Adrenal gland (tissue), 9 donors: ENCODE measurements at regions not wholly inside any gene's neighbourhood (a gene's known extent, or its start where the extent isn't known, plus 50 kb on each side); places are given as distances from the start of the nearest gene placed in this dataset.

Experiments used
- DNase-seq, 7 donors: peaks; one replicate each; pipeline ENCODE4 v3.0.0-alpha.2; 2019 to 2020
- H3K27ac ChIP-seq, 5 donors: fragments of 200-600 bp; sonication (generic) in 4 of 5; 1 replicate in 3 of 5; 2 replicates in 2 of 5; pipeline versions ENCODE4 v1.5.1 to v1.8.0; 2016 to 2020; ENCODE audit warnings: mild to moderate bottlenecking in 1 of 5
- H3K27me3 ChIP-seq: fragments of 200-600 bp; 2 replicates; pipeline ENCODE4 v1.8.0; 2021
- H3K36me3 ChIP-seq, 2 donors: fragments of 200-600 bp; replicated peaks in 1 of 2; 1 replicate in 1 of 2; 2 replicates in 1 of 2; pipeline versions ENCODE4 v1.5.1 to v1.8.0; 2018 to 2022
- H3K4me1 ChIP-seq, 2 donors: fragments of 200-600 bp; replicated peaks in 1 of 2; 1 replicate in 1 of 2; 2 replicates in 1 of 2; pipeline versions ENCODE4 v1.5.1 to v1.8.0; 2018 to 2021
- H3K4me3 ChIP-seq, 4 donors: fragments of 200-600 bp; sonication (generic) in 3 of 4; one replicate each; pipeline ENCODE4 v1.5.1; 2016 to 2018
- H3K9me3 ChIP-seq, 3 donors: fragments of 200-600 bp; sonication (generic) in 1 of 3; replicated peaks in 1 of 3; 1 replicate in 2 of 3; 2 replicates in 1 of 3; pipeline versions ENCODE4 v1.5.1 to v1.8.0; 2016 to 2021
- CTCF ChIP-seq, 6 experiments: fragments of 450-650 bp in 4 of 6; fragments of 200-600 bp in 2 of 6; sonication (generic) in 1 of 6; IDR thresholded peaks; 1 replicate in 5 of 6; 2 replicates in 1 of 6; pipeline versions ENCODE4 v1.5.1 to v1.8.0; 2016 to 2021; ENCODE audit warnings: antibody characterized with exemption in 6 of 6, mild to moderate bottlenecking in 2 of 6, moderate library complexity in 1 of 6
- POLR2A ChIP-seq, 2 donors: fragments of 450-650 bp; IDR thresholded peaks; one replicate each; pipeline ENCODE4 v1.6.1; 2017; ENCODE audit warnings: antibody characterized with exemption in 2 of 2, mild to moderate bottlenecking in 2 of 2, moderate library complexity in 1 of 2
- WGBS, 4 donors: extraction: QIAGEN DNeasy Blood & Tissue Kit in 2 of 4; methylation state at CpG; one replicate each; pipeline versions ENCODE4 v1.1.5 to v1.1.7; 2013 to 2017; 5-methylcytosine and 5-hydroxymethylcytosine counted together
- intact Hi-C, 2 donors: fragments of 100-400 bp; cut with DNase I; formaldehyde crosslinking; loops; one replicate each; pipeline versions ENCODE4 v1.14.1 to v1.15.0; 2022 to 2023
- donor health status: healthy with polysubstance abuse.
- donor health status: Bipolar disorder and iron deficiency.
- donor health status: DM: yes; HTN: yes; CAD: no.
- donor health status: DM: no; HTN: no; CAD: no.
- donor health status: DM: no; HTN: no; CAD: no.

- Histone ChIP-seq H3K4me1 (no peaks in the 10 kb centered on the region), H3K27me3 (no peaks in the 10 kb centered on the region), H3K9me3 (no peaks in the 10 kb centered on the region), H3K4me3 (no peak overlapping the region), H3K36me3 (no peaks in the 10 kb centered on the region), H3K27ac (no peak overlapping the region)
- intact Hi-C loops, result no loop called here
- TF ChIP-seq CTCF (IDR thresholded peaks at IDR 0.05) (no peak), POLR2A (IDR thresholded peaks at IDR 0.05) (no peak)
- WGBS, 4 donors, result 87 to 98% (median 94%) methylated on average over 1 of the region's 1 CpG
- DNase-seq, result no peak
These were observed 675.2 kb upstream of the GCFC2 start for GRCh38 chr2:76385943-76386342.

- no peak overlapping the region for H3K4me3 ChIP-seq
- intact Hi-C loops, result no loop called here
- H3K4me1 ChIP-seq, result no peaks in the 10 kb centered on the region
- H3K9me3 ChIP-seq, result no peaks in the 10 kb centered on the region
- no peak overlapping the region for H3K27ac ChIP-seq
- TF ChIP-seq CTCF (IDR thresholded peaks at IDR 0.05) (no peak), POLR2A (IDR thresholded peaks at IDR 0.05) (no peak)
- H3K27me3 ChIP-seq, result no peaks in the 10 kb centered on the region
- H3K36me3 ChIP-seq, result no peaks in the 10 kb centered on the region
- no peak for DNase-seq
These were observed 670.9 kb upstream of the GCFC2 start for GRCh38 chr2:76381624-76382023.

GRCh38 chr2:76378140-76378539, 667.4 kb upstream of the GCFC2 start:
- 69 to 91% (median 80%) methylated on average over 1 of the region's 1 CpG for WGBS, 4 donors
- Histone ChIP-seq H3K27ac (no peak overlapping the region), H3K36me3 (no peaks in the 10 kb centered on the region), H3K4me3 (no peak overlapping the region), H3K9me3 (no peaks in the 10 kb centered on the region), H3K27me3 (no peaks in the 10 kb centered on the region), H3K4me1 (no peaks in the 10 kb centered on the region)
- DNase-seq, result no peak
- intact Hi-C loops, result no loop called here
- no peak for TF ChIP-seq CTCF (IDR thresholded peaks at IDR 0.05)
- no peak for TF ChIP-seq POLR2A (IDR thresholded peaks at IDR 0.05)

- Histone ChIP-seq H3K4me3 (no peak overlapping the region), H3K4me1 (no peaks in the 10 kb centered on the region), H3K27ac (no peak overlapping the region), H3K9me3 (no peaks in the 10 kb centered on the region), H3K27me3 (no peaks in the 10 kb centered on the region), H3K36me3 (no peaks in the 10 kb centered on the region)
- no peak for DNase-seq
- TF ChIP-seq POLR2A (IDR thresholded peaks at IDR 0.05) (no peak), CTCF (IDR thresholded peaks at IDR 0.05) (no peak)
- intact Hi-C loops, result no loop called here
- WGBS, 4 donors, result 78 to 88% (median 85%) methylated on average over 2 of the region's 2 CpGs
These were observed 630.7 kb upstream of the GCFC2 start for GRCh38 chr2:76341439-76341838.
